Small intestine (tissue), 7 donors: ENCODE measurements at regions not wholly inside any gene's neighbourhood (a gene's known extent, or its start where the extent isn't known, plus 50 kb on each side); places are given as distances from the start of the nearest gene placed in this dataset.
"Not testable (repeated sequence)": the region's sequence is repeated elsewhere in the genome, so short reads cannot be mapped to it uniquely, and the experiment has no call there.

ENCODE experiments used
- DNase-seq, 2 donors: peaks; one replicate each; pipeline versions ENCODE4 v3.0.0 to v3.0.0-alpha.2; 2013
- FAIRE-seq: peaks from 2 replicates; lab custom pipeline; 2012; peaks lifted over from hg19 to GRCh38; lab: Jason Lieb, UNC
- H3K27ac ChIP-seq, 3 donors: one replicate each; pipeline ENCODE4 v1.5.1; 2013; ENCODE audit warnings: low read length in 2 of 3, mild to moderate bottlenecking in 2 of 3, control low read depth in 1 of 3, inconsistent platforms in 1 of 3, low read depth in 1 of 3, moderate library complexity in 1 of 3
- H3K27me3 ChIP-seq, 3 donors: one replicate each; pipeline ENCODE4 v1.6.1; 2013; ENCODE audit warnings: low read length in 3 of 3, inconsistent platforms in 1 of 3; ENCODE audit not compliant: control insufficient read depth in 3 of 3, insufficient read depth in 3 of 3
- H3K36me3 ChIP-seq, 3 donors: one replicate each; pipeline ENCODE4 v1.6.1; 2013; ENCODE audit warnings: low read length in 3 of 3, inconsistent platforms in 1 of 3, low read depth in 1 of 3, mild to moderate bottlenecking in 1 of 3, moderate library complexity in 1 of 3; ENCODE audit not compliant: control insufficient read depth in 3 of 3, insufficient read depth in 2 of 3
- H3K4me1 ChIP-seq, 3 donors: one replicate each; pipeline ENCODE4 v1.6.1; 2013; ENCODE audit warnings: low read length in 2 of 3, inconsistent platforms in 1 of 3, low read depth in 1 of 3, mild to moderate bottlenecking in 1 of 3, moderate library complexity in 1 of 3; ENCODE audit not compliant: control insufficient read depth in 3 of 3, insufficient read depth in 2 of 3
- H3K4me3 ChIP-seq, 3 donors: one replicate each; pipeline ENCODE4 v1.5.1; 2013; ENCODE audit warnings: low read length in 3 of 3, control low read depth in 1 of 3, inconsistent platforms in 1 of 3, low read depth in 1 of 3, mild to moderate bottlenecking in 1 of 3, moderate library complexity in 1 of 3
- H3K9me3 ChIP-seq, 2 donors: one replicate each; pipeline ENCODE4 v1.6.1; 2013; ENCODE audit warnings: low read depth in 1 of 2, low read length in 1 of 2; ENCODE audit not compliant: control insufficient read depth in 2 of 2, insufficient read depth in 1 of 2
- WGBS, 3 donors: extraction: QIAGEN DNeasy Blood & Tissue Kit; methylation state at CpG; one replicate each; pipeline ENCODE4 v1.1.7; 2013; 5-methylcytosine and 5-hydroxymethylcytosine counted together
- donor health status: healthy with polysubstance abuse.
- donor health status: control.
- donor health status: control.
- donor health status: Bipolar disorder and iron deficiency.
- donor health status: healthy.

DNA sequence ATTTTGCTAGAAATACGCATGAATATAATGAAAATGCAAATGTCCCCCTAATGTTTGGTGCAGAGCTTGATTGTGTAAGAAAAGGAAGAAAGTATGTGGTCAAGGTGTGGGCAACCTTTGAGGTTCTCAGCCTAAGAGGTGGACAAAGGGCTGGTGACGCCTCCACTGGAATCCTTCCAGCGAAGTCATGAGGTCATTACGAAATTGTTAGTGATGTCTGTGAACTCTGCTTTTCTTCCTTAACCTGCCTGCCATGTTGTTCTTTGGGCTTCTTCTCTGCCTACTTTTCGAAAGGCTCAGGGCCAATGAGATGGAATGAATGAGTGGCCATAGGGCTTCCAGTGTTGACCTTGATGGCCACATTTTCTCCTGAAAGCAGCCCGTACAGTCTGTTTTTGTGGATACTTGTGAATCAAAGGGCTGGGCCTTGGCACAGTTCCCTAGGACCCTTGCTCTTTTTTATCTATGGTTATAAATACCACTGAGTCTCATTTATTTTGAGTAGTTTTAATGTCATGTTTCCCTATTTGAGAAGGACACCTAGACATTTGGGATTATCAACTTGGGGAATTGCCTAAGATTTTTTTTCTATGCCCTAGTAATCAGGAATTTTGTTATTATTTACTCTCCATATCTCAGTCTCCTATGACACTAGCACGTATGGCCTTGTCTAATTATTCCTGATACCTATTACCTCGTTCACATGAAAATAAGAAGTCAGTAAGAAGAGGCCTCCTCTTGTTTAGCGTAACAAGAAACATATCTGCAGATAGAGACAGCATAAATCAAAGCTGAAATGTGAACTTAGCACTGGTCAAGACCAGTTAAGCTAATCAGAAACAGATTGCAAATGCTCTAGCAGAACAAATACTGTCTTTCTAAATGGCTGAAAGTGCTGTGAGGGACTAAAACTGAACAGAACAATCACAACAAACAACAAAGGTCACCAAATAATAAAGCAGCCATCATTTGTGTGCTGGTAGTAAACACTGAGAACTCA is 334.6 kb downstream of the BCL2L11 start:
- DNase-seq, result peak in 1 of 2 donors; percentile 43
- not testable (repeated sequence) for H3K36me3 ChIP-seq, H3K4me3 ChIP-seq, H3K4me1 ChIP-seq, H3K9me3 ChIP-seq, H3K27me3 ChIP-seq, FAIRE-seq
- peak overlapping the region in 1 of 3 donors; percentile 78 for H3K27ac ChIP-seq
- WGBS, 3 donors, result 75 to 89% (median 80%) methylated on average over 7 to 9 of the region's 9 CpGs

DNA sequence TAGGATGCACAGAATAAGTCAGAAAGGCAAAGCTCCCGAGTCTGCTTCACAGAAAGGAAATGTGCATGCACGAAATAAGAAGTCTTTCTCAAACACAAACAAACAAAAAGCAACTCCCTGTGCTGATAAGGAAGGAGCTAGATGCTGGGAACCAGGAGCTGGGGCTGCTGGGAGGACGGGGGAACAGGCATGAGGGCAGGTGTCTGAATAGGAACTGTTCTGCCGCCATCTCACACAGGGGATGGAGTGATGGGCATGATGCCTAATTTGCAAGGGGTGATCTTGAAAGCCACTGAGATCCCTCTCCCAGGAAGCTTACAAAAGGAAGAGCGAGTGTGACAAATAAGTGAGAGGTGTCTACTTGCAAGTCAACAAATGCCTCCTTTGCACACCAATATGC is 336.5 kb downstream of the BCL2L11 start:
- not testable (repeated sequence) for H3K27ac ChIP-seq, H3K27me3 ChIP-seq, DNase-seq, FAIRE-seq, H3K4me3 ChIP-seq, H3K4me1 ChIP-seq, H3K9me3 ChIP-seq, H3K36me3 ChIP-seq
- 73 to 91% (median 90%) methylated on average over 2 to 3 of the region's 5 CpGs for WGBS, 3 donors

DNA sequence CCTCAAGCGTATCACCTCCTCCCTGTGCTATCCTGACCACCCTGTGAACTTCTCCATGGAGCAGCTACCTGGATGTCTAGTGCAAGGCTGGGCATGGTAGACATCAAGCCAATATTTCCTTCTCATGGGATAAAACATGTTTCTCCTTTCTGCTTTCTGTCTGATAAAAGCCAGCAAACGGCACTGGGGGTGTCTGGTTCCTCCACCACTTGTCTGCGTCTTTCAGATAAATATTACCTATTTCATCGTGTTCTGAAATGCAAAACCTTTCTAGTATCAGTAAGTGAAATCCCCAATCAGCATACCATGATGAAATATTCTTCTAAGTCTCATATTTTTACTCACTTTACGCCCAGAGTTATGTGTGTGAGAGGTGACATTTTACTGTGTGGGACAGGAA is 340.2 kb downstream of the BCL2L11 start:
- FAIRE-seq, result not testable (repeated sequence)

GRCh38 chr2:111461831-111462230 is 341.1 kb downstream of the BCL2L11 start:
- FAIRE-seq, H3K9me3 ChIP-seq, H3K36me3 ChIP-seq, H3K27me3 ChIP-seq, DNase-seq, H3K4me3 ChIP-seq, H3K4me1 ChIP-seq: not testable (repeated sequence)
- WGBS, 3 donors, result 69 to 96% (median 86%) methylated on average over 1 of the region's 1 CpG
- peak overlapping the region in 1 of 3 donors; percentile 28 for H3K27ac ChIP-seq

More for the DNA sequence above, 340.2 kb downstream of the BCL2L11 start:
- 86 to 95% (median 94%) methylated on average over 5 of the region's 5 CpGs for WGBS, 3 donors
- not testable (repeated sequence) for H3K36me3 ChIP-seq, DNase-seq, H3K9me3 ChIP-seq, H3K4me3 ChIP-seq, H3K27ac ChIP-seq, H3K27me3 ChIP-seq, H3K4me1 ChIP-seq

GRCh38 chr2:111462572-111462971 is 341.9 kb downstream of the BCL2L11 start:
- H3K9me3 ChIP-seq, H3K36me3 ChIP-seq, H3K4me3 ChIP-seq, H3K27me3 ChIP-seq, FAIRE-seq, H3K4me1 ChIP-seq: not testable (repeated sequence)
- 10 to 66% (median 27%) methylated on average over 1 to 2 of the region's 2 CpGs for WGBS, 3 donors
- peak in 1 of 2 donors; percentile 56 for DNase-seq
- peak overlapping the region in 1 of 3 donors; percentile 70 for H3K27ac ChIP-seq

DNA sequence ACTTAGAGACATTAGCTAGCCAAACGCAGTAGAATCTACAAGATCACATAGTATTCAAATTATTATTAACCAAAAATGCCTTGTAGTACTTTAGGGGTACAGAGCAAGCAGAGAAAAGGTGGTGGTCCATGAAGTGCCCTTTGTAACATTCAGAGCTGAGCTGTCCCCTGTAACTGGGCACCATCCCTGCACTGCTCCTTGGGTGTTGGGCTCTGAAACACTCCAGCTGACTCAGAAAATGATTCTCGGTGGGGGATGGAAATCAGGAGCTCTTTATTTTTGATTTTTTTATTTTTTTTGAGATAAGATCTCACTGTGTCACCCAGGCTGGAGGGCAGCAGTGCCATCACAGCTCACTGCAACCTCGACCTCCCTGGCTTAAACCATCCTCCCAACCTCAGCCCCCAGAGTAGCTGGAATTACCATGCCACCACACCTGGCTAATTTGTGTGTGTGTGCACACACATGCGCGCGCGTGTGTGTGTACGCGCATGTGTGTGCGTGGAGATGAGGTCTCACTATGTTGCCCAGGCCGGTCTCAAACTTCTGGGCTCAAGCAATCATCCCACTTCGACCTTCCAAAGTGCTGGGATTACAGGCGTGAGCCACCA is 342.6 kb downstream of the BCL2L11 start:
- H3K4me1 ChIP-seq, H3K27me3 ChIP-seq, H3K9me3 ChIP-seq, H3K4me3 ChIP-seq, H3K36me3 ChIP-seq, FAIRE-seq, DNase-seq: not testable (repeated sequence)
- H3K27ac ChIP-seq, result peak overlapping the region; percentile 11 to 88 (median 55)
- 78 to 86% (median 85%) methylated on average over 9 to 11 of the region's 13 CpGs for WGBS, 3 donors

DNA sequence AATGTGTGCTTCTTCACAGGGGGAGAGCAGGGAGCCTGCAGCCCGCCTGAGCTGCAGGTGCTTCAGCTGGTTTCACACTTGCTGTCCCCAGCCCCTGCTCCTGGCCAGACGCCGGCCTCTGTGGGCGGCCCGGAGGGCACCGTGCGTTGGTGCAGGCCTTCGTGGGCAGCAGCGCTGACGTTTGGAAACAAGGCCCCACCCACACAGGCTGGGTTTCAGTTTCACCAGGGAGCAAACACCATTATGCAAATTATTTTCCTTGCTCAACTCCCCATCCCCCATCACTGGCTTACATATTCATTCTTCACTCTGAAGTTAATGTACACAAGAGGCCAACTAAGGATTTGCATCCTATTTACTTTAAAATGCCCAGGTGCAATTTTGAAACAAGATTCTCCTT is 343.2 kb downstream of the BCL2L11 start:
- peak overlapping the region in 1 of 3 donors; percentile 55 for H3K27ac ChIP-seq
- H3K4me3 ChIP-seq, H3K4me1 ChIP-seq, H3K9me3 ChIP-seq, H3K27me3 ChIP-seq, DNase-seq, FAIRE-seq, H3K36me3 ChIP-seq: not testable (repeated sequence)
- WGBS, 3 donors, result no CpG with 5 or more reads among the region's 10 CpGs

DNA sequence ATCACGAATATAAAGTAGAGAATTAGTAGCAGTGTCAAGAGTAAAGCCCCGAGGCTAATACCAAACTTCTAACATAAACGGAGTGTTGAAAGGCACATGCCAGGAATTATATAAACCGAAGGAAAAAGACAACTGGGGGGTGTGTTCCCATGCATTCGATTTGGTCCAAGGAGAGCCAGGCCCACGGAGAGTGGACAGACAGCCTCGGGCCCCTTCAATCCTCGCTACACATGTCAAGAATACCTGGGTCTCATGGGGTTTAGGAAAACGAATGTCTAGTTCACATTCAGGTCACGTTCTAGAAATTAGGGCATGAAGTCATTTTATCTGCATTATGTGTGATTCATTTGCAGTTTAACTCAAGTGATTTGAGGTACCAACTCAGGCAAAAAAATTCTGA is 343.7 kb downstream of the BCL2L11 start:
- not testable (repeated sequence) for FAIRE-seq, H3K27me3 ChIP-seq, H3K9me3 ChIP-seq, H3K4me1 ChIP-seq, H3K36me3 ChIP-seq, DNase-seq, H3K4me3 ChIP-seq
- WGBS, 3 donors, result 63 to 80% (median 74%) methylated on average over 6 to 7 of the region's 10 CpGs
- peak overlapping the region in 1 of 3 donors; percentile 38 for H3K27ac ChIP-seq
